Fibroblast of lung (primary cell): ENCODE measurements at regions not wholly inside any gene's neighbourhood (a gene's known extent, or its start where the extent isn't known, plus 50 kb on each side); places are given as distances from the start of the nearest gene placed in this dataset.

Experiments
- EZH2 ChIP-seq: IDR thresholded peaks from 2 replicates; pipeline ENCODE4 v1.5.1; 2012; ENCODE audit warnings: low read length, control low read depth, mild to moderate bottlenecking; ENCODE audit errors: missing control alignments
- TF ChIP-seq, protein P1 (sequence below), 2 donors: IDR thresholded peaks in 1 of 2; conservative IDR thresholded peaks in 1 of 2; 1 replicate in 1 of 2; 2 replicates in 1 of 2; pipeline ENCODE4 v1.5.1; 2011 to 2012; ENCODE audit warnings: low read length in 2 of 2, control low read depth in 1 of 2, inconsistent platforms in 1 of 2, low read depth in 1 of 2, mild to moderate bottlenecking in 1 of 2

DNA sequence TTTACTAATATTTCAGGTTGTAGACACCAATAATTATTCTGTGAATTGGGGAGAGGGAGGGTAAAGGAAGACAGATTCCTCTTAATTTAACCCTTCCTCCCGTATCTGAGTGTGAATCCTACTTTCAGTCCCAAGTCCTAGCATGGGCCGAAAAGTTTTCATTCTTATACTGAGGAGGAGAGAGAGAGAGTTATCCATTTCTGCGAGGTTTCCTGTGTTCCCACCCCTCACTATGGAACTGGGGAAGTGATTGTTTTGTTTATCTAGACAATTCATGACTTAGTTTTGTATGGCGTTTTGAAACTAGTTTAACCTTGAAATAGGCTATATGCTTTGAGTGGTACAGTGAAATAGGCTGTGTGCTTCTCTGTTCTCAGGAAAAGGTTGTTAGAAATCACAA lies 134.0 kb upstream of the DPYD start:
- no peak for TF ChIP-seq EZH2
- TF ChIP-seq, protein P1, sequence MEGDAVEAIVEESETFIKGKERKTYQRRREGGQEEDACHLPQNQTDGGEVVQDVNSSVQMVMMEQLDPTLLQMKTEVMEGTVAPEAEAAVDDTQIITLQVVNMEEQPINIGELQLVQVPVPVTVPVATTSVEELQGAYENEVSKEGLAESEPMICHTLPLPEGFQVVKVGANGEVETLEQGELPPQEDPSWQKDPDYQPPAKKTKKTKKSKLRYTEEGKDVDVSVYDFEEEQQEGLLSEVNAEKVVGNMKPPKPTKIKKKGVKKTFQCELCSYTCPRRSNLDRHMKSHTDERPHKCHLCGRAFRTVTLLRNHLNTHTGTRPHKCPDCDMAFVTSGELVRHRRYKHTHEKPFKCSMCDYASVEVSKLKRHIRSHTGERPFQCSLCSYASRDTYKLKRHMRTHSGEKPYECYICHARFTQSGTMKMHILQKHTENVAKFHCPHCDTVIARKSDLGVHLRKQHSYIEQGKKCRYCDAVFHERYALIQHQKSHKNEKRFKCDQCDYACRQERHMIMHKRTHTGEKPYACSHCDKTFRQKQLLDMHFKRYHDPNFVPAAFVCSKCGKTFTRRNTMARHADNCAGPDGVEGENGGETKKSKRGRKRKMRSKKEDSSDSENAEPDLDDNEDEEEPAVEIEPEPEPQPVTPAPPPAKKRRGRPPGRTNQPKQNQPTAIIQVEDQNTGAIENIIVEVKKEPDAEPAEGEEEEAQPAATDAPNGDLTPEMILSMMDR (conservative IDR thresholded peaks at IDR 0.05 in 1 of 2, IDR thresholded peaks at IDR 0.05 in 1 of 2; ENCODE audit: low read depth in 1 of 2, low read length in 2 of 2), result no peak
